ENCODE measurements at regions not wholly inside any gene's neighbourhood (a gene's known extent, or its start where the extent isn't known, plus 50 kb on each side); places are given as distances from the start of the nearest gene placed in this dataset.

DNA sequence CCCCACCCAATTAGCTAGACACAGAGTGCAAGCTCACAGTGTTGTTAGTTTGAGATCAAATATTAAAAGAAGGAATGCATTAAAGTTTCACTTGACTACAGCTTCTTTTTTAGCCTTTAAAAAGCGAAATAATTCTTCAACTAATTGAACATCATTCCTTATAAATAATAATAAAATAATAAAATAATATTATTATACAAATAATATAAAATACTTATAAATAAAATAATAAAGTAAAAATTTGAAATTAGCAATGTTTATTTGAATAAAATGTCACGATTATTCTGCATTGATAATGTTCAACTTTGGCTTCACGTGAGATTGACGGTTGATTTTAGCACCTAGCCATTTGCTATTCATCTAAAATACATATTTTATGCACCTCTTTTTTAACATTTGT is 819.3 kb downstream of the FRK start:
- Histone ChIP-seq H3K36me3 (ENCODE audit: control insufficient read depth in 2 of 3, insufficient read depth in 3 of 3, low read length in 3 of 3) (no peaks in the 10 kb centered on the region), H3K4me3 (ENCODE audit: low read length) (no peak overlapping the region), H3K27ac (ENCODE audit: low read depth, low read length) (no peak overlapping the region), H3K4me1 (ENCODE audit: control insufficient read depth in 2 of 2, insufficient read depth in 2 of 2, low read length in 2 of 2) (no peaks in the 10 kb centered on the region), H3K9me3 (ENCODE audit: control insufficient read depth in 2 of 3, low read length in 3 of 3) (no peaks in the 10 kb centered on the region), H3K27me3 (ENCODE audit: control insufficient read depth in 2 of 2, insufficient read depth in 2 of 2, low read length in 2 of 2) (no peaks in the 10 kb centered on the region)
- DNase-seq (no peak), ATAC-seq (no peak)
- intact Hi-C loops (cut with micrococcal nuclease), result no loop called here
- Mint-ChIP-seq H3K4me3 (no peak overlapping the region), H3K4me1 (no peaks in the 10 kb centered on the region), H3K27ac (no peak overlapping the region), H3K36me3 (no peaks in the 10 kb centered on the region), H3K27me3 (no peaks in the 10 kb centered on the region), H3K9me3 (peaks cover 0 to 14% (median 6%) of the 10 kb centered on the region in 11 donors)
- ChIA-PET POLR2A (no interaction called here), CTCF (no interaction called here)

- Mint-ChIP-seq H3K9me3 (peaks cover 2 to 35% (median 17%) of the 10 kb centered on the region in 11 donors), H3K36me3 (no peaks in the 10 kb centered on the region), H3K4me3 (no peak overlapping the region), H3K4me1 (no peaks in the 10 kb centered on the region), H3K27ac (no peak overlapping the region), H3K27me3 (no peaks in the 10 kb centered on the region)
- ATAC-seq (no peak), DNase-seq (no peak)
- H3K9me3 ChIP-seq (ENCODE audit: control insufficient read depth in 2 of 3, low read length in 3 of 3), result no peaks in the 10 kb centered on the region
- H3K4me1 ChIP-seq (ENCODE audit: control insufficient read depth in 2 of 2, insufficient read depth in 2 of 2, low read length in 2 of 2), result no peaks in the 10 kb centered on the region
- no peaks in the 10 kb centered on the region for H3K36me3 ChIP-seq (ENCODE audit: control insufficient read depth in 2 of 3, insufficient read depth in 3 of 3, low read length in 3 of 3)
- CTCF ChIA-PET, result no interaction called here
- intact Hi-C loops (cut with micrococcal nuclease), result no loop called here
- H3K27ac ChIP-seq (ENCODE audit: low read depth, low read length), result no peak overlapping the region
- POLR2A ChIA-PET, result no interaction called here
- H3K4me3 ChIP-seq (ENCODE audit: low read length), result no peak overlapping the region
- H3K27me3 ChIP-seq (ENCODE audit: control insufficient read depth in 2 of 2, insufficient read depth in 2 of 2, low read length in 2 of 2), result no peaks in the 10 kb centered on the region
These were observed 839.5 kb downstream of the FRK start for GRCh38 chr6:115221198-115221597.

DNA sequence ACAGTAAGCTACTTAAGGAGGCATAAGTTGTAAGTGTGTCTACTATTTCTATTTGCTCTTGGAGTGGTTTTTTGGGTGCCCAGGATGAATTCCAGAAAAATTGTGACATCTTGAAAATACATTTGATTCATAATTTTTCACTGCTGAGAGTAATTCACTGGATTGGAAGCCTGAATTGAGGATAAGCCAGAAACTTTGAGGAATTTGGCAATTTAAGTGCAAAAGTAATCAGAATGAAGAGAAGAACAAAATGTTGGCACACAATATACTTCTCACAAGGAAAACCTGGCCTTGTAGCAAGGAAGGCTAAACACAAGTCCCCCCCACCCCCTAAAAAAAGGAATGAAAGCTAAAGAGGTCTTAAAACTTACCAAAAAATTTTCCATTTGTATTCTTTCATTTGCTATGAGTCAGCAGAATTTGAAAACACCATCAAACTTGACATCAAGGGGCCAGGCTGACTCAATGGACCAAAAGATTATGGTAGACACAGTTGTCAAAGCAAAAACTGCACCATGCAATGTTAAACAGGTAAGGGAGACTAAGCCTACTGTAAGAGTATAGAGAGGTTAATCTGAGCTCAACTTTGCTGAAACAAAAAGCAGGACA is 840.0 kb downstream of the FRK start:
- Mint-ChIP-seq H3K27me3 (no peaks in the 10 kb centered on the region), H3K36me3 (no peaks in the 10 kb centered on the region), H3K4me1 (no peaks in the 10 kb centered on the region), H3K9me3 (peaks cover 1 to 35% (median 17%) of the 10 kb centered on the region in 11 donors), H3K27ac (no peak overlapping the region), H3K4me3 (no peak overlapping the region)
- POLR2A ChIA-PET, result no interaction called here
- Histone ChIP-seq H3K27me3 (ENCODE audit: control insufficient read depth in 2 of 2, insufficient read depth in 2 of 2, low read length in 2 of 2) (no peaks in the 10 kb centered on the region), H3K4me1 (ENCODE audit: control insufficient read depth in 2 of 2, insufficient read depth in 2 of 2, low read length in 2 of 2) (no peaks in the 10 kb centered on the region), H3K36me3 (ENCODE audit: control insufficient read depth in 2 of 3, insufficient read depth in 3 of 3, low read length in 3 of 3) (no peaks in the 10 kb centered on the region), H3K4me3 (ENCODE audit: low read length) (no peak overlapping the region), H3K27ac (ENCODE audit: low read depth, low read length) (no peak overlapping the region), H3K9me3 (ENCODE audit: control insufficient read depth in 2 of 3, low read length in 3 of 3) (no peaks in the 10 kb centered on the region)
- ATAC-seq (no peak), DNase-seq (no peak)
- CTCF ChIA-PET, result no interaction called here
- intact Hi-C loops (cut with micrococcal nuclease), result no loop called here

DNA sequence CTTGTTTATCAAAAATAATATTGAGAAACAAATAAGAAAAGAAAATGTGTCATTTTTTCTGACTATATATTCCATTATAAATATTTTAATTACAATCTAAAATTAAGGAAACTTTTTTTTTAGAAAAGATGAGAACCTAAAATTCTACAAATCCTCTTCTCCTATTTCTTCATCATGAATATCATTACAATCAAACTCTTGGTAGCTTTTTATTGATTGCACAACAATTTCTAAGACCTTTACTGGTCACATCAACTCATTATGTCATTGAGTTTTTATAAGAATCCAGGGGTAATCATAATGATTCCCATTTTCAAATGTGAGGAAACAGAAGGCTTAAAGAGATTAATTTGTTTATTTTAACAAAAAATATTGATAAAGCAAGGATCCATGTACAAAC is 841.0 kb downstream of the FRK start:
- Mint-ChIP-seq H3K27me3 (no peaks in the 10 kb centered on the region), H3K27ac (no peak overlapping the region), H3K36me3 (no peaks in the 10 kb centered on the region), H3K4me3 (no peak overlapping the region), H3K9me3 (peaks cover 0 to 32% (median 17%) of the 10 kb centered on the region in 11 donors), H3K4me1 (no peaks in the 10 kb centered on the region)
- Histone ChIP-seq H3K36me3 (ENCODE audit: control insufficient read depth in 2 of 3, insufficient read depth in 3 of 3, low read length in 3 of 3) (no peaks in the 10 kb centered on the region), H3K27me3 (ENCODE audit: control insufficient read depth in 2 of 2, insufficient read depth in 2 of 2, low read length in 2 of 2) (no peaks in the 10 kb centered on the region), H3K4me1 (ENCODE audit: control insufficient read depth in 2 of 2, insufficient read depth in 2 of 2, low read length in 2 of 2) (no peaks in the 10 kb centered on the region), H3K9me3 (ENCODE audit: control insufficient read depth in 2 of 3, low read length in 3 of 3) (no peaks in the 10 kb centered on the region), H3K4me3 (ENCODE audit: low read length) (no peak overlapping the region), H3K27ac (ENCODE audit: low read depth, low read length) (no peak overlapping the region)
- ChIA-PET POLR2A (no interaction called here), CTCF (no interaction called here)
- no peak for DNase-seq
- ATAC-seq, result no peak
- intact Hi-C loops (cut with micrococcal nuclease), result no loop called here

DNA sequence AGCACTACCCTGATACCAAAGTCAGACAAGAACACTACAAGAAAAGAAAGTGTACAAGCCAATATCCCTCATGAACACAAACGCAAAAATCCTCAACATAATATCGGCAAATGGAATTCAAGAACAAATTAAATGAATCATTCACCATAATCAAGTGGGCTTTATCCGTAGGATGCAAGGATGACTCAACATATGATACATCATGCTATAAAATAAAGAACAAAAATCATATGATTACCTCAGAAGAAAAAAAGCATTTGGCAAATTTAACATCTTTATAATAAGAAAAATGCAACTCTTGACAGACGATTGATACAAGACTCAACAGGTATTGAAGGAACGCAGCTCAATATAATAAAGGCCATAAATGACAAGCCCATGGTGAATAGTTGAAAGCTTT is 843.9 kb downstream of the FRK start:
- no peak overlapping the region for H3K4me3 Mint-ChIP-seq
- Histone ChIP-seq H3K27me3 (ENCODE audit: control insufficient read depth in 2 of 2, insufficient read depth in 2 of 2, low read length in 2 of 2) (no peaks in the 10 kb centered on the region), H3K4me1 (ENCODE audit: control insufficient read depth in 2 of 2, insufficient read depth in 2 of 2, low read length in 2 of 2) (no peaks in the 10 kb centered on the region), H3K27ac (ENCODE audit: low read depth, low read length) (no peak overlapping the region), H3K4me3 (ENCODE audit: low read length) (no peak overlapping the region), H3K36me3 (ENCODE audit: control insufficient read depth in 2 of 3, insufficient read depth in 3 of 3, low read length in 3 of 3) (no peaks in the 10 kb centered on the region), H3K9me3 (ENCODE audit: control insufficient read depth in 2 of 3, low read length in 3 of 3) (peaks cover 0 to 3% (median 0%) of the 10 kb centered on the region in 3 experiments)
- H3K27ac Mint-ChIP-seq, result no peak overlapping the region
- peaks cover 0 to 39% (median 11%) of the 10 kb centered on the region in 11 donors for H3K9me3 Mint-ChIP-seq
- intact Hi-C loops (cut with micrococcal nuclease), result no loop called here
- no peaks in the 10 kb centered on the region for H3K27me3 Mint-ChIP-seq
- ATAC-seq (no peak), DNase-seq (no peak)
- ChIA-PET POLR2A (no interaction called here), CTCF (no interaction called here)
- H3K4me1 Mint-ChIP-seq, result no peaks in the 10 kb centered on the region
- H3K36me3 Mint-ChIP-seq, result no peaks in the 10 kb centered on the region

DNA sequence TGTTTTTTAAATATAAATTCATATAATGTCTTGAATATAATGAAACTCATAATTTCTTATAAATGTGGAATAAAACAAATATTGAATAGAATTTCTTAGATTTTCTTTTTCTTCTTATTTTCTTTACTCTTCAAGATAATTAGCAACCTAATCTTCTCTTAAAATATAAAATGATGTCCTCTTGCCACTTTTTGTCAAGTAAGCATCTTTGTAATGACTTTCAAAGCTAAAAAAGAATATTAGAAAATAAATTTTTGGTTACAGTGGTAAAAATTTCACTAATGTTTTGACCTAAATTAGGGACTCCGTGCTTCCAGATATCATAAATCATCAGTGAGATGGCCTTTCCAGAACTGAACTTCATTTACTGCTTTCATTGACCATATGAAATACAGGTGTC is 846.4 kb downstream of the FRK start:
- ATAC-seq (no peak), DNase-seq (no peak)
- Mint-ChIP-seq H3K36me3 (no peaks in the 10 kb centered on the region), H3K9me3 (peaks cover 4 to 59% (median 9%) of the 10 kb centered on the region in 11 donors), H3K27me3 (no peaks in the 10 kb centered on the region), H3K4me1 (no peaks in the 10 kb centered on the region), H3K4me3 (no peak overlapping the region), H3K27ac (no peak overlapping the region)
- Histone ChIP-seq H3K27me3 (ENCODE audit: control insufficient read depth in 2 of 2, insufficient read depth in 2 of 2, low read length in 2 of 2) (no peaks in the 10 kb centered on the region), H3K4me3 (ENCODE audit: low read length) (no peak overlapping the region), H3K4me1 (ENCODE audit: control insufficient read depth in 2 of 2, insufficient read depth in 2 of 2, low read length in 2 of 2) (no peaks in the 10 kb centered on the region), H3K9me3 (ENCODE audit: control insufficient read depth in 2 of 3, low read length in 3 of 3) (peaks cover 0 to 4% (median 3%) of the 10 kb centered on the region in 3 experiments), H3K27ac (ENCODE audit: low read depth, low read length) (no peak overlapping the region), H3K36me3 (ENCODE audit: control insufficient read depth in 2 of 3, insufficient read depth in 3 of 3, low read length in 3 of 3) (no peaks in the 10 kb centered on the region)
- POLR2A ChIA-PET, result no interaction called here
- intact Hi-C loops (cut with micrococcal nuclease), result no loop called here
- CTCF ChIA-PET, result no interaction called here

- POLR2A ChIA-PET, result no interaction called here
- CTCF ChIA-PET, result no interaction called here
- Histone ChIP-seq H3K36me3 (ENCODE audit: control insufficient read depth in 2 of 3, insufficient read depth in 3 of 3, low read length in 3 of 3) (no peaks in the 10 kb centered on the region), H3K4me3 (ENCODE audit: low read length) (no peak overlapping the region), H3K4me1 (ENCODE audit: control insufficient read depth in 2 of 2, insufficient read depth in 2 of 2, low read length in 2 of 2) (no peaks in the 10 kb centered on the region), H3K9me3 (ENCODE audit: control insufficient read depth in 2 of 3, low read length in 3 of 3) (no peaks in the 10 kb centered on the region), H3K27ac (ENCODE audit: low read depth, low read length) (no peak overlapping the region), H3K27me3 (ENCODE audit: control insufficient read depth in 2 of 2, insufficient read depth in 2 of 2, low read length in 2 of 2) (no peaks in the 10 kb centered on the region)
- DNase-seq, result no peak
- Mint-ChIP-seq H3K9me3 (peaks cover 0 to 27% (median 4%) of the 10 kb centered on the region in 11 donors), H3K36me3 (no peaks in the 10 kb centered on the region), H3K27ac (no peak overlapping the region), H3K4me1 (no peaks in the 10 kb centered on the region), H3K4me3 (no peak overlapping the region), H3K27me3 (no peaks in the 10 kb centered on the region)
- intact Hi-C loops (cut with micrococcal nuclease), result no loop called here
- ATAC-seq, result no peak
These were observed 857.3 kb downstream of the FRK start for GRCh38 chr6:115203381-115203780.

Measured in naive thymus-derived CD4-positive, alpha-beta T cell (primary cell).